ENCODE measurements at regions not wholly inside any gene's neighbourhood (a gene's known extent, or its start where the extent isn't known, plus 50 kb on each side); places are given as distances from the start of the nearest gene placed in this dataset.

DNA sequence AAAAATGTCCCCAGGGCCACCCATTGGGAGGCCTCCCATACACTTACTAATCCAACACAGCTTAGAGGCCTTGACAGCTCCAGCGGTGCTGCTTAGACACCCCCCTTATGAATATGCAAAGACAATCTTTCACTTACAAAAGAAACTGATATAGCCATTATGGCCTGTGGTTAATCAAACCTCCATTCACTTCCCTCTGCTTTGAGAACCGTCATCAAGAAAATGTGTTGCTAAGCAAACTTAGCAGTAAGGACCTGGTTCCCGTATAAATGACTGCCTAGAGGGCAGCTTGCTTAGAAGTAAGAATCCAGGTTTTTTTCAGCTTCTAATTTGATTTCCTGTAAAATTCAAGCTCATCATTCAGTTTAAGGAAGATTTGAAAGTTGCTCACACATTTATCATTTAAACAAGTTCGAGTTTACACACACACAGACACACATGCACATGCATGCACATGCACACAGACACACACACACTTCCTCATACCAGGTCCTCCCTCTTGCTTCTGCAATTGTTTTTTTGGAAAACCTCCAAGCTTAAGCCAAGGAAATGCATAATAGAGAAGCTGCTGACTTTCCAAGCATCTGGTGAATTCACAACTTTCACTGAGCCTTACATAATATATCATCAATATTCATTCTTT is 137.7 kb upstream of the BLID start:
- Mint-ChIP-seq H3K27ac (no peak overlapping the region), H3K4me3 (no peak overlapping the region), H3K9me3 (no peaks in the 10 kb centered on the region), H3K36me3 (no peaks in the 10 kb centered on the region), H3K4me1 (no peaks in the 10 kb centered on the region), H3K27me3 (peaks cover 2% of the 10 kb centered on the region)

DNA sequence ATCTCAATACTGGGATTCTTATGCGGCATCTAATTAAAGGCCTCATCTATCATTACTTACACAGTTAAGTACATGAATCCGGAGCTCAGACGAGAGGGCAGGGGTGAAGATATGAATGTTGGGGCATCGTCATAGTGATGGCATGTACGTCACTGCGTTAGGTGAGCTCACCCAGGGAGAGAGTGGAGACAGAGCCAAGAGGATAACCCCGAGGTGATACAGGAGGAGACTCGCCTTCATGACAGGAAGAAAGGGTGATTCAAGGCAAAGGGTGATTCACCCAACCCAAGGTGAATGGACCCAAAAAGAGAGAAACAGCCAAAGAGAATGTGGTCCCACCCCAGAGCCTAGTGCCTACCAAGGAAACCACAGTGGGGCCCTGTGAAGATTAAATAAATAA is 132.9 kb upstream of the BLID start:
- no peaks in the 10 kb centered on the region for H3K9me3 Mint-ChIP-seq
- H3K27me3 Mint-ChIP-seq: no peaks in the 10 kb centered on the region
- no peak overlapping the region for H3K4me3 Mint-ChIP-seq
- no peaks in the 10 kb centered on the region for H3K4me1 Mint-ChIP-seq
- H3K36me3 Mint-ChIP-seq: no peaks in the 10 kb centered on the region
- H3K27ac Mint-ChIP-seq: no peak overlapping the region

DNA sequence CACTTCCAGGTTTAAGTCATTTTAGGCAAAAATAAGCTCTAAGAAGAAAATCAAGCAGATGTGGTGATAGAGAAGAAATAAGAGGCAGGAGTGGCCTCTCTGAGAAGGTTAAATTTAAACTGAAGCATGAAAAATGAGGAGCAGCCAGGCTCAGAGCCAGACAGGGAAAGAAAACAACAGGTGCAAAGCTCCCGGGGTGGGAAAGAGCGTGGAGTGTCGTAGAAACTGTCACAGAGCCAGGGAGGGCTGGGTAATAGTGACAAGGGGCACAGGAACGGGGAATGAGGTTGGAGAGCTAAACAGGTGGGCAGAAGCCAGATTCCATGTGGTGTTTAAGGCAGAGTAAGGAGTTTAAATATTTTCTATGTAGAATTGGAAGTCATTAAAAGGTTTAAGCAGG is 132.1 kb upstream of the BLID start:
- H3K27ac Mint-ChIP-seq: no peak overlapping the region
- H3K4me3 Mint-ChIP-seq: no peak overlapping the region
- no peaks in the 10 kb centered on the region for H3K9me3 Mint-ChIP-seq
- H3K4me1 Mint-ChIP-seq: no peaks in the 10 kb centered on the region
- no peaks in the 10 kb centered on the region for H3K36me3 Mint-ChIP-seq
- H3K27me3 Mint-ChIP-seq: no peaks in the 10 kb centered on the region

DNA sequence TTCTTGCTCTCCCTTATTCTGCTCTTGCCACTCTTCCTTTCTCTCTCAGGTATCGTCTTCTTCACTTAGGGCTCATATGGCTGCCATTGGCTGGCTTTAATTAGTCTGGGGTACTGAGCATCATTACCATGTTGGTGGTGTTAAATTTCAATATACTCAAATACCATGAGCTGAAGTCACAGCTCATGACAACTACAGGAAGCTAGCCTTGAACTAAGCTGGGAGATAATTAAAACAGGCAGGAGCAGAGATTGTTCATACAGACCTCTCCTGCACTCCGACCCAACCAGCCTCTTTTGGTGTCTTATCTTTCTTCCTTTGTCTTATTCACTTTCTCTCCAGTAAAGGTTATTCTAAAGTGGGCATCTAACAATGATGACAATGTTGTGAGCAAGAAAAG is 130.9 kb upstream of the BLID start:
- Mint-ChIP-seq H3K36me3 (no peaks in the 10 kb centered on the region), H3K27me3 (no peaks in the 10 kb centered on the region), H3K4me3 (no peak overlapping the region), H3K9me3 (no peaks in the 10 kb centered on the region), H3K4me1 (no peaks in the 10 kb centered on the region), H3K27ac (no peak overlapping the region)

DNA sequence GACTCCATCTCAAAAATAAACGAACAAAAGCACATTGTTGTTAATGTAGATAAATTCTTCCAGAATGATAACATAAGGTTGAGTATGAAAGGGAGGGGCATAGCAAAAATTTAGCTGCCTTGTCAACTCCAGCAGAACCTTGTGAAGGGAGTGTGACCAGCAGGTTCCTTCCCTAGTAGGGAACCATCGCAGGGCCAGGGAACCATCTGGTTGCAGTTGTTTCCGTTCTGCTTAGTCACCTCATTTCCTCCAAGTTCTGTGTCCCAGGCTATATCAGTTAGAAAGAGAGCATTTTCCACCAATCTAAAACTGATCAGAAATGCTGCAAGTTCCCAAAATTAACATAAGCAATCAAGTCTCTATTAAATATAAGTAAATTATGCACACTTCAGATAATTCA is 126.7 kb upstream of the BLID start:
- Mint-ChIP-seq H3K27me3 (peaks cover 1% of the 10 kb centered on the region), H3K4me1 (no peaks in the 10 kb centered on the region), H3K4me3 (no peak overlapping the region), H3K9me3 (no peaks in the 10 kb centered on the region), H3K36me3 (no peaks in the 10 kb centered on the region), H3K27ac (no peak overlapping the region)

DNA sequence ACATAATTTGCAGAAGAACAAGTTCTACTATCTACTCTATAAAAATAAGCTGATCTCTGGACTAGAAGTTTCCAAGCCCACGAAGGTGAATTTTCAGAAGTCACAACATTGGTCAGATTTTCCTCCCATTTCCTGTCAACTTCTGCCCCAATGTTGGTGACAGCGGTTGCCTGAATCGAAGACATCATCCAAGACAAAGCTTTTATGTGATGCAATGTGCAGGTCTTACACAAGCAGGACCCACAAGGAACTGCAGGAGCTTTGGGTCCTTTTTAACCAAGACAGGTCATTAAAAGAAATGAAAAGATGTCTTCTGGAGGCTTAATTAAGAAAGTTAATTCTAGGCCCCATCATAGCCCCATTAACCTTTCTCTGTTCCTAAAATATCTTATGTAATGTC is 125.6 kb upstream of the BLID start:
- H3K27me3 Mint-ChIP-seq: peaks cover 1% of the 10 kb centered on the region
- no peaks in the 10 kb centered on the region for H3K4me1 Mint-ChIP-seq
- no peak overlapping the region for H3K4me3 Mint-ChIP-seq
- H3K9me3 Mint-ChIP-seq: no peaks in the 10 kb centered on the region
- no peaks in the 10 kb centered on the region for H3K36me3 Mint-ChIP-seq
- no peak overlapping the region for H3K27ac Mint-ChIP-seq

DNA sequence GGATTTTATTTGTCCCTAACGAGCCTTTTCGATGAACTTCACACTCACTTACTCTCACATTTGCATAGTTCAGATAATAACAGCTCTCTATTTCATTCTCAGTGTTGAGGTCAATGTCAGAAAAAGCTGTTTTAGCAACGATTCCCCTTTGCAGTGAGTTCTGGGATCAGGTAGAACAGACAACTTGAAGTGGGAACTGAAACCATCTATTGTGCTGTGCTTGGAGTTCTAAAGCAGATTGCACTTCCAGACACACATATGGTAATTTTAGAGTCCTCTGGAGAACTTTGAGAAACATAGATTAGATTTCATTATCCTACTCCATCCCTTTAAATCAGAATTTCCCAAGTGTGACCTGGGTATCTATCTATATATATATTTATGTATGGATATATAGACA is 124.6 kb upstream of the BLID start:
- Mint-ChIP-seq H3K27ac (no peak overlapping the region), H3K27me3 (peaks cover 1% of the 10 kb centered on the region), H3K4me3 (no peak overlapping the region), H3K36me3 (no peaks in the 10 kb centered on the region), H3K9me3 (no peaks in the 10 kb centered on the region), H3K4me1 (no peaks in the 10 kb centered on the region)

DNA sequence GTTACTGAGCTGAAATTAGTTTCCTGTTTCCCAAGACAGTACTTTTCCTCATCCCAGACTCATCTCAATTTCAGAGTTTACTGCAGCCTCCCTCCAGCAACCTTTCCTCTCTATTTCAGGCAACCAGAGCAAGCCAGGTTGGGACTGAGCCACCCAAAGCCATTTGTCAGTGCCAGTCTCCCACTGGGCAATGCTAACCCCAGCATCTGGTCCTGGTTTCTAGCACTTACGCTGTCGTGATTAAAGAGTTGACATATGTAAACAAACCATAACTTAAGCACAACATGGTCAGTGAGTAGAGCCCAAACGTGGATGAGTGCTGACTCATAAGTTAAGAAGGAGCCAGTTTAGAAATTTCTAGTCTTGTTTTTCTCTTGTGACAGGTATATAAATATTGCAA is 119.6 kb upstream of the BLID start:
- Mint-ChIP-seq H3K27ac (no peak overlapping the region), H3K9me3 (no peaks in the 10 kb centered on the region), H3K36me3 (no peaks in the 10 kb centered on the region), H3K4me1 (no peaks in the 10 kb centered on the region), H3K4me3 (no peak overlapping the region), H3K27me3 (peaks cover 1% of the 10 kb centered on the region)

DNA sequence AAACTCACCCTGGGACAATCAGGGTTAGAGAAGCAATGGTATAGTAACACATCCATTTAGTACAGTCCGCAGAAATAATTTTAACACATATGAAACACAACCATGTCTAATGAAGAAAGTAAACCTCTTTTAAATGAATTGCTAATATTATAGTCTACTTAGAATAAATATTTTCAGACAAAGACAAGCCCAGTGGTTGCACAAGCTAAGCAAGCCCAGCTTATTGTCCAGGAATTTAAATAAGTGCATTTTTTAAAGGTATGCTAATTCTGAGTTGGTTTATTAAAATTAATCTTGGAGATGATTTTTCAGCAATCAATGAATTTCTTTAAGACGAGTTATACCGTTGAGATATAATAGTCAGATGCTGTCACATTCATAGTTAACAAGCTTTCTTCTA is 118.8 kb upstream of the BLID start:
- Mint-ChIP-seq H3K27me3 (no peaks in the 10 kb centered on the region), H3K27ac (no peak overlapping the region), H3K4me3 (no peak overlapping the region), H3K9me3 (no peaks in the 10 kb centered on the region), H3K36me3 (no peaks in the 10 kb centered on the region), H3K4me1 (no peaks in the 10 kb centered on the region)

DNA sequence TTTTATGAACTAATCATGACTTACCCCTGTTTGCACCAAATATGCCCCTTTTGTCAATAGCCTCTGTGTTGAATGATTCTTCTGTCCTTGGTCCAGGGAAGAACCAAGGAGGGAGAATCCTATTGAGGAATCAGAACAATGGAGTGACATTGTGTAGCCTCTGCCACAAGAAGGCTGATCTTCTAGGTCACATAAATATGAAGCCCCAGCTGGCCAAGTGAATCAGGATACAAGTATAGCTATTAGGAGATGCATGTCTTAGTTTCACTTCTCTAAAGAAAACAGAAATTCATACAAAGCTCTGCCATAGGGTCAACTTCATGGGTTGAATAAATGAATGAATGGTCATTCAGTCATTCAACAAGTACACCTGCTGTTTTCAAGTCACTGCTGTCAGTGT is 118.2 kb upstream of the BLID start:
- Mint-ChIP-seq H3K36me3 (no peaks in the 10 kb centered on the region), H3K27ac (no peak overlapping the region), H3K27me3 (no peaks in the 10 kb centered on the region), H3K4me3 (no peak overlapping the region), H3K4me1 (no peaks in the 10 kb centered on the region), H3K9me3 (no peaks in the 10 kb centered on the region)

DNA sequence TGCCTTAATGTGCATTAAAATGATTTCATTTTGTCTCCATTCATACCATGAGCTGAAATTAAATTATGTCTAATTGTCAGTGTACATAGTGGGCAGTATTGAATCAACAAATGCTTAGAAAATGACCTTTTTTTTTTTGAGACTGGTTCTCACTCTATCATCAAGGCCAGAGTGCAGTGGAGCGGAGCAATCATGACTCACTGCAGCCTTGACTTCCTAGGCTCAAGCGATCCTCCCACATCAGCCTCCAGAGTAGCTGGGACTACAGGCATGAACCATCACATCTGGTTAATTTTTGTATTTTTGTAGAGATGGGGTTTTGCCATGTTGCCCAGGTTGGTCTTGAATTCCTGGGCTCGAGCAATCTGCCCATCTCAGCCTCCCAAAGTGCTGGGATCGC is 117.0 kb upstream of the BLID start:
- H3K4me3 Mint-ChIP-seq: no peak overlapping the region
- no peaks in the 10 kb centered on the region for H3K4me1 Mint-ChIP-seq
- H3K9me3 Mint-ChIP-seq: no peaks in the 10 kb centered on the region
- no peak overlapping the region for H3K27ac Mint-ChIP-seq
- H3K27me3 Mint-ChIP-seq: peaks cover 2% of the 10 kb centered on the region
- no peaks in the 10 kb centered on the region for H3K36me3 Mint-ChIP-seq

DNA sequence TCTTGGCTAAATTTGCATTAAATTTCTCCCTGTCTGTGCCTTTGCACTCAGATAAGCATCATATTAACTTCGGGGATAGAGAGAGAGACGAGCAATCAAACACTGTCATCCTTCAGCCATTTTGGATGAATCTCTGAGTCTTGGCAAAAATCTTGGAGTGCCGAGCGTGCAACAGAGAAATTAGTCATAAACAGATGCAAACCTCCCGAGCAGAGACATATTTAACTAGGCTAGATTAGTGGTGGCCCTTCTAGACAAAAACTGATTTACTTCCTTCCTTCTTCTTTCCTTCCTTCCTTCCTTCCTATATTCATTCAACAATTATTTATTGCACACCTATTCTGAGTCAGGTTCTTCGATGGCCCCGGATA is 114.4 kb upstream of the BLID start:
- Mint-ChIP-seq H3K27ac (no peak overlapping the region), H3K4me3 (no peak overlapping the region), H3K9me3 (no peaks in the 10 kb centered on the region), H3K27me3 (peaks cover 13% of the 10 kb centered on the region), H3K36me3 (no peaks in the 10 kb centered on the region), H3K4me1 (no peaks in the 10 kb centered on the region)

DNA sequence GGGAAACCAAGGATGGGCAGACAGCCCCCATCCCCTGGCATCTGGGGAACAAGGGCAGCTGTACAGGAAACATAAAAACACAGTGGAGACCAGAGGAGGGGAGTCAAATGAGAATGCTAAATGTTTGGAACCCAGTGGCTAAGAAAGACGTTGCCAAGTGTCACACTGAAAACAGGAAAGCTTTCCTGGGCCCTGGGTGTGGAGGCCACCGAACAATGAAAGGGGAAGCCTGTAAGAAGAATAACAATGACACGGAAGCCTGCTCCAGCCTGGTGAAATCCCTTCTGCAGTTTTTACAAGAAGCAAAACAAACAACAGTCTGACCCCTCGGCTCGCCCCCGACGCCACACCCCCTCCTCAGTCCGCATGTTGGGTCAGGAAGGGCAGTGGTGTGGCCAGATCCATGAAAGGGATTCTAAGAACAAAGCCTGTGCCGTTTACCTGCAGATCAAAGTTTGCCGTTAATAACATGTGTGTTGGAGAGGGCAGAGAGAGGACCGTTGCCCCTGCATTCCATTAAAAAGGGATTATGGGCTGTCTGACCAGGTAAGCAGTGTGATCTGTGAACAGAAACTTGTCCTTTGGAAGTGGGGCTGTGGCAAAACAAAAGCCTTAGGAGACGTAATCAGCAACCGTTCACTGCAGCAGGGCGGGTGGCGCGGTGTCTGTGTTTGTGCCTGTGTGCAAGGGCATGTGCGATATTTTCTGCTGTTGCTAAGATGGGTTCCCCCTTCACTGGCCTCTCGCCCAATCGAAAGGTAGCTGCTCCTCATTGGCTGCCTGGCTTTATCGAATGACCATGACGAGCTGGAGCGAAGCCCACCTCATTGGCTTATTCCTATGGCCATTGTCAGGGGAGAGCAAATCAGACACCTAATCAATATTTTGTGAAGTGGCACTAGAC is 113.7 kb upstream of the BLID start:
- H3K27me3 Mint-ChIP-seq: peaks cover 13% of the 10 kb centered on the region
- no peaks in the 10 kb centered on the region for H3K9me3 Mint-ChIP-seq
- H3K36me3 Mint-ChIP-seq: no peaks in the 10 kb centered on the region
- H3K27ac Mint-ChIP-seq: no peak overlapping the region
- no peaks in the 10 kb centered on the region for H3K4me1 Mint-ChIP-seq
- no peak overlapping the region for H3K4me3 Mint-ChIP-seq

DNA sequence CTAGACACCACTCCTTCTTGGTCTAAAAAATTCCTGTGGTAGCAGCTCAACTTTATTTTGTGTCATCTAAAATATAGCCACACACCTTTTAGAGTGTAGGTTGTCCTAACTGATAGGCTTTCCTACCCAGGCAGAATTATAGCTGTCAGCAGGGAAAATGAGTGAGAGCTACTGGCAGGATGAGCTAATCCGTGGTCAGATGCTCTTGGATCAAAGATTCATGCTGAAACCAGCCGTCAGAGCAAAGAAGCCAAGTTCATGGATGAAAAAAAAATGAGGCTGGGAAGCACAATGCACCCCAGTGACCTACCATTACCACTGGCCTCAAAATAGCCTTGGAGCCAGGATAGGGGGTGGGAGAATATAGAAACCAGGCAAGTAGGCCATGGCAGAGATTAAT is 113.1 kb upstream of the BLID start:
- H3K27ac Mint-ChIP-seq: no peak overlapping the region
- no peak overlapping the region for H3K4me3 Mint-ChIP-seq
- H3K27me3 Mint-ChIP-seq: peaks cover 13% of the 10 kb centered on the region
- no peaks in the 10 kb centered on the region for H3K36me3 Mint-ChIP-seq
- H3K9me3 Mint-ChIP-seq: no peaks in the 10 kb centered on the region
- H3K4me1 Mint-ChIP-seq: no peaks in the 10 kb centered on the region

DNA sequence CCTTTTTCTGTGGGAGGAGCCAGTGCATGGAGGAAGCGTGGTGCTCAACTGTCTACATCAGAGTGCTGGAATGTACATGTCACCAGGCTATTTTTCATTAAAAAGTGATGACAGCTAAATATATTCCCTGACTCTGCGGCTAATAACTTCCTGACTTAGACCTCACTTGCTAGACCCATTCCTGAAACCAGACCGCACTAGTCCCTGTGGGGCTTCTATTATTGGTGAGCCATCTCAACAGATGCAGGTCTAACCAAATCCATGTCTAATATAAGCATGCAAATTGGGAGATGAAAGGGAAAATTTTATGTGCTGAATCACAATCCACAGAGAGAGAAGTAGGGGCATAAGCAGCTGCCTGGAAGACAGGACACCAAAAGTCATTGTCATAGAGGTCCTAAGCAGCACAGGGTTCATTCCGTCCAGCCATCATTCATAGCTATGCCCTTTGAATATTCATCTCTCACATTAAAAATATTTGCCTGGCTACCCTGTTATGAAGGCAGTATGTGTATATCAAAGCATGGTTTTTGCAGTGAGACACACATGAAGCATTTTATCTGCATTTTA is 110.9 kb upstream of the BLID start:
- Mint-ChIP-seq H3K27ac (no peak overlapping the region), H3K27me3 (peaks cover 13% of the 10 kb centered on the region), H3K9me3 (no peaks in the 10 kb centered on the region), H3K4me1 (no peaks in the 10 kb centered on the region), H3K4me3 (no peak overlapping the region), H3K36me3 (no peaks in the 10 kb centered on the region)

DNA sequence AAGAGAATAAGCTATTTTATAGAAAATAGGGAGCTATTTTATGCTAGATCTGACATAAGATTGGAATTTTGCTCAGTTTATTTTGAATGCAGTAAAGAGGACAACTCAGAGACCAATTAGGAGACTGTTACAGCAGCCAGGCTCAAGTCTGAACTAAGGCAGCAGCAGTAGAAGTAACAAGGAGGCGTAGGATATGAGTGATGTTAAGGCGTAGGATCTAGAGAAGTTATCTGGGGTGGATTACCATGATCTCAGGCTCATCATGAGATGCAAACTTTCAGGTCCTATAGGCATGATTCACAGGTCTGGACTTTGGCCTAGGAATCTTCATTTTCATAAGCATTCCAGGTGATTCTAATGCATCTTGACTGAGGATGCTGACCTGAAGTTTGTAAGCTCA is 108.9 kb upstream of the BLID start:
- Mint-ChIP-seq H3K4me3 (no peak overlapping the region), H3K27ac (no peak overlapping the region), H3K36me3 (no peaks in the 10 kb centered on the region), H3K27me3 (peaks cover 16% of the 10 kb centered on the region), H3K9me3 (no peaks in the 10 kb centered on the region), H3K4me1 (no peaks in the 10 kb centered on the region)
